H1 (cell line): ENCODE measurements at regions not wholly inside any gene's neighbourhood (a gene's known extent, or its start where the extent isn't known, plus 50 kb on each side); places are given as distances from the start of the nearest gene placed in this dataset.

ENCODE experiments used
- CTCF ChIA-PET: fragments of 300-600 bp; sonication (Branson Sonifier 250); formaldehyde crosslinking; loops from one replicate; lab custom pipeline; 2021; ENCODE audit not compliant: partially characterized antibody; lab: Charles Lee
- POLR2A ChIA-PET: fragments of 300-600 bp; sonication (Branson Sonifier 250); formaldehyde crosslinking; loops from one replicate; lab custom pipeline; 2021; ENCODE audit warnings: inconsistent platforms; ENCODE audit not compliant: partially characterized antibody; lab: Charles Lee
- DNase-seq, 2 experiments: peaks; one replicate each; pipeline versions ENCODE4 v3.0.0 to v3.0.0-alpha.2; 2010 to 2022; ENCODE audit warnings: low spot score in 2 of 2, low read depth in 1 of 2, mixed read lengths in 1 of 2
- FAIRE-seq: peaks from 2 replicates; lab custom pipeline; 2011; peaks lifted over from hg19 to GRCh38; lab: Jason Lieb, UNC
- H2AFZ ChIP-seq: 2 replicates; pipeline ENCODE4 v1.8.1; 2012; ENCODE audit warnings: low read length, inconsistent platforms
- H2AK5ac ChIP-seq: 2 replicates; pipeline ENCODE4 v1.6.1; 2013; ENCODE audit warnings: low read depth, low read length
- H2BK120ac ChIP-seq: replicated peaks from 2 replicates; pipeline ENCODE3; 2013; ENCODE audit warnings: low read depth, low read length, inconsistent platforms
- H2BK12ac ChIP-seq: 2 replicates; pipeline ENCODE4 v1.6.1; 2013; ENCODE audit warnings: low read depth, low read length
- H2BK15ac ChIP-seq: 2 replicates; pipeline ENCODE4 v1.6.1; 2013; ENCODE audit warnings: low read length
- H2BK20ac ChIP-seq: 2 replicates; pipeline ENCODE4 v1.6.1; 2013; ENCODE audit warnings: low read length
- H2BK5ac ChIP-seq: 2 replicates; pipeline ENCODE4 v1.6.1; 2013; ENCODE audit warnings: low read depth, low read length
- H3K14ac ChIP-seq: 2 replicates; pipeline ENCODE4 v1.6.1; 2013; ENCODE audit warnings: inconsistent platforms; ENCODE audit not compliant: insufficient read length
- H3K18ac ChIP-seq: 2 replicates; pipeline ENCODE4 v1.6.1; 2013; ENCODE audit warnings: low read length; ENCODE audit errors: extremely low read depth
- H3K23ac ChIP-seq: 2 replicates; pipeline ENCODE4 v1.6.1; 2013; ENCODE audit warnings: inconsistent platforms; ENCODE audit not compliant: insufficient read length
- H3K23me2 ChIP-seq: 2 replicates; pipeline ENCODE4 v1.6.1; 2013; ENCODE audit warnings: low read depth, low read length
- H3K27ac ChIP-seq: 2 replicates; pipeline ENCODE4 v1.6.1; 2011; ENCODE audit warnings: low read depth, low read length, inconsistent platforms
- H3K27me3 ChIP-seq, 4 experiments: replicated peaks in 1 of 4; 1 replicate in 1 of 4; 2 replicates in 3 of 4; pipeline versions ENCODE4 v1.6.1 to v1.8.1; 2011 to 2013; ENCODE audit warnings: low read length in 3 of 4, mild to moderate bottlenecking in 3 of 4, inconsistent platforms in 2 of 4, mixed read lengths in 2 of 4, moderate library complexity in 1 of 4; ENCODE audit not compliant: control insufficient read depth in 3 of 4, insufficient read depth in 3 of 4; ENCODE audit errors: extremely low read depth in 1 of 4
- H3K36me3 ChIP-seq, 4 experiments: 2 replicates each; pipeline versions ENCODE4 v1.6.1 to v1.8.1; 2011 to 2013; ENCODE audit warnings: mild to moderate bottlenecking in 4 of 4, low read length in 3 of 4, moderate library complexity in 2 of 4, control low read depth in 1 of 4, inconsistent platforms in 1 of 4; ENCODE audit not compliant: insufficient read depth in 4 of 4, control insufficient read depth in 2 of 4
- H3K4ac ChIP-seq: replicated peaks from 2 replicates; pipeline ENCODE3; 2013; ENCODE audit warnings: low read length, low read depth, mixed read lengths, inconsistent platforms; ENCODE audit not compliant: insufficient read length
- H3K4me1 ChIP-seq, 4 experiments: replicated peaks in 1 of 4; 1 replicate in 1 of 4; 2 replicates in 3 of 4; pipeline versions ENCODE4 v1.6.1 to v1.8.1; 2011 to 2013; ENCODE audit warnings: low read length in 3 of 4, inconsistent platforms in 2 of 4, mixed read lengths in 1 of 4; ENCODE audit not compliant: insufficient read depth in 4 of 4, control insufficient read depth in 3 of 4
- H3K4me2 ChIP-seq, 2 experiments: 2 replicates each; pipeline versions ENCODE4 v1.6.1 to v1.8.1; 2011 to 2013; ENCODE audit warnings: low read depth in 2 of 2, low read length in 2 of 2, control low read depth in 1 of 2, inconsistent platforms in 1 of 2, mild to moderate bottlenecking in 1 of 2; ENCODE audit not compliant: insufficient read depth in 1 of 2
- H3K4me3 ChIP-seq, 4 experiments: fragments of 200-600, 300-600 bp in 1 of 4; sonication (generic), shearing (Covaris generic), sonication (Bioruptor Twin) in 1 of 4; 2 replicates each; pipeline versions ENCODE4 v1.5.1 to v1.8.1; 2011 to 2016; ENCODE audit warnings: low read length in 4 of 4, low read depth in 3 of 4, control low read depth in 2 of 4, inconsistent platforms in 2 of 4, mild to moderate bottlenecking in 2 of 4, mixed read lengths in 1 of 4, moderate library complexity in 1 of 4; ENCODE audit not compliant: insufficient read depth in 2 of 4; ENCODE audit errors: extremely low read depth in 1 of 4
- H3K56ac ChIP-seq: replicated peaks from 2 replicates; pipeline ENCODE3; 2013; ENCODE audit warnings: low read depth, mild to moderate bottlenecking, mixed read lengths, low read length, inconsistent platforms; ENCODE audit not compliant: insufficient read length
- H3K79me1 ChIP-seq: 2 replicates; pipeline ENCODE4 v1.6.1; 2013; ENCODE audit warnings: low read depth, low read length, control low read depth
- H3K79me2 ChIP-seq, 2 experiments: 2 replicates each; pipeline versions ENCODE4 v1.6.1 to v1.8.1; 2012 to 2013; ENCODE audit warnings: low read length in 2 of 2, mild to moderate bottlenecking in 2 of 2, inconsistent platforms in 1 of 2; ENCODE audit not compliant: insufficient read depth in 2 of 2, control insufficient read depth in 1 of 2
- H3K9ac ChIP-seq, 4 experiments: replicated peaks in 1 of 4; 1 replicate in 1 of 4; 2 replicates in 3 of 4; pipeline versions ENCODE4 v1.6.1 to v1.8.1; 2011 to 2013; ENCODE audit warnings: low read depth in 3 of 4, low read length in 3 of 4, control low read depth in 2 of 4, mild to moderate bottlenecking in 2 of 4, moderate library complexity in 2 of 4, inconsistent platforms in 1 of 4; ENCODE audit errors: extremely low read depth in 1 of 4
- H3K9me3 ChIP-seq, 2 experiments: 2 replicates each; pipeline versions ENCODE4 v1.6.1 to v1.8.1; 2012 to 2013; ENCODE audit warnings: mild to moderate bottlenecking in 2 of 2, moderate library complexity in 2 of 2, control low read depth in 1 of 2, inconsistent platforms in 1 of 2, low read depth in 1 of 2, low read length in 1 of 2, mixed read lengths in 1 of 2; ENCODE audit not compliant: insufficient read depth in 2 of 2
- H4K20me1 ChIP-seq, 2 experiments: replicated peaks in 1 of 2; 2 replicates each; pipeline versions ENCODE3 to v1.8.1; 2011 to 2013; ENCODE audit warnings: inconsistent platforms in 2 of 2, low read length in 2 of 2, mild to moderate bottlenecking in 1 of 2; ENCODE audit not compliant: insufficient read depth in 2 of 2, control insufficient read depth in 1 of 2
- H4K5ac ChIP-seq: 2 replicates; pipeline ENCODE4 v1.6.1; 2013; ENCODE audit warnings: low read length, low read depth, mixed read lengths, inconsistent platforms; ENCODE audit not compliant: insufficient read length
- H4K8ac ChIP-seq: 2 replicates; pipeline ENCODE4 v1.8.0; 2013; ENCODE audit warnings: mild to moderate bottlenecking, moderate library complexity, low read length, inconsistent platforms; ENCODE audit not compliant: insufficient read depth; ENCODE audit errors: extremely low read depth
- H4K91ac ChIP-seq: replicated peaks from 2 replicates; pipeline ENCODE3; 2013; ENCODE audit warnings: low read length, mixed read lengths, inconsistent platforms; ENCODE audit not compliant: insufficient read length
- BCL11A ChIP-seq, 2 experiments: IDR thresholded peaks; one replicate each; pipeline ENCODE4 v1.6.1; 2011; ENCODE audit warnings: low read depth in 2 of 2, low read length in 2 of 2, mild to moderate bottlenecking in 2 of 2
- EP300 ChIP-seq, 2 experiments: IDR thresholded peaks; 1 replicate in 1 of 2; 2 replicates in 1 of 2; pipeline ENCODE4 v1.6.1; 2011 to 2012; ENCODE audit warnings: low read depth in 2 of 2, low read length in 2 of 2, mild to moderate bottlenecking in 2 of 2, borderline replicate concordance in 1 of 2, inconsistent platforms in 1 of 2, moderate library complexity in 1 of 2
- MAFK ChIP-seq: IDR thresholded peaks from 2 replicates; pipeline ENCODE4 v1.6.1; 2012; ENCODE audit warnings: low read depth, mild to moderate bottlenecking, improper control_type of control experiment, low read length
- PHF8 ChIP-seq: fragments of 200-600 bp; sonication (generic); conservative IDR thresholded peaks from 2 replicates; pipeline ENCODE4 v1.7.1; 2012; ENCODE audit warnings: low read depth, mild to moderate bottlenecking, inconsistent platforms, low read length, moderate library complexity
- POLR2A ChIP-seq, 2 experiments: IDR thresholded peaks; 1 replicate in 1 of 2; 2 replicates in 1 of 2; pipeline ENCODE4 v1.6.1; 2011; ENCODE audit warnings: low read depth in 2 of 2, low read length in 2 of 2, mild to moderate bottlenecking in 2 of 2; ENCODE audit errors: control extremely low read depth in 1 of 2
- RXRA ChIP-seq: IDR thresholded peaks from 2 replicates; pipeline ENCODE4 v1.6.1; 2011; ENCODE audit warnings: low read depth, mild to moderate bottlenecking, low read length, moderate library complexity; ENCODE audit not compliant: insufficient read depth
- SAP30 ChIP-seq: fragments of 300-600 bp; sonication (generic); IDR thresholded peaks from 2 replicates; pipeline ENCODE4 v1.7.1; 2012; ENCODE audit warnings: low read length, moderate library complexity, mild to moderate bottlenecking, inconsistent platforms; ENCODE audit not compliant: insufficient read depth, insufficient replicate concordance
- SIX5 ChIP-seq: IDR thresholded peaks from 2 replicates; pipeline ENCODE4 v1.6.1; 2011; ENCODE audit warnings: mild to moderate bottlenecking, low read depth, low read length
- TBP ChIP-seq: IDR thresholded peaks from 2 replicates; pipeline ENCODE4 v1.6.1; 2011; ENCODE audit warnings: low read depth, low read length, improper control_type of control experiment
- WGBS, 2 experiments: shearing (Covaris generic) in 1 of 2; methylation state at CpG; one replicate each; pipeline versions ENCODE4 v1.1.6 to v1.1.7; 2013 to 2015; ENCODE audit warnings: low lambda C conversion rate in 2 of 2, mixed read lengths in 2 of 2, inconsistent platforms in 1 of 2, low coverage in 1 of 2, missing lambda C conversion rate in 1 of 2; ENCODE audit not compliant: insufficient replicate concordance in 2 of 2, insufficient coverage in 1 of 2, insufficient read length in 1 of 2; ENCODE audit errors: extremely low coverage in 1 of 2, missing lambda C conversion rate in 1 of 2; 5-methylcytosine and 5-hydroxymethylcytosine counted together
- TF ChIP-seq, protein P1 (sequence below), 3 experiments: IDR thresholded peaks; 1 replicate in 2 of 3; 2 replicates in 1 of 3; pipeline versions ENCODE4 v1.5.1 to v1.6.1; 2011; ENCODE audit warnings: low read length in 3 of 3, mild to moderate bottlenecking in 3 of 3, inconsistent platforms in 2 of 3, low read depth in 1 of 3, moderate library complexity in 1 of 3; ENCODE audit not compliant: insufficient read depth in 1 of 3; ENCODE audit errors: control extremely low read depth in 1 of 3

DNA sequence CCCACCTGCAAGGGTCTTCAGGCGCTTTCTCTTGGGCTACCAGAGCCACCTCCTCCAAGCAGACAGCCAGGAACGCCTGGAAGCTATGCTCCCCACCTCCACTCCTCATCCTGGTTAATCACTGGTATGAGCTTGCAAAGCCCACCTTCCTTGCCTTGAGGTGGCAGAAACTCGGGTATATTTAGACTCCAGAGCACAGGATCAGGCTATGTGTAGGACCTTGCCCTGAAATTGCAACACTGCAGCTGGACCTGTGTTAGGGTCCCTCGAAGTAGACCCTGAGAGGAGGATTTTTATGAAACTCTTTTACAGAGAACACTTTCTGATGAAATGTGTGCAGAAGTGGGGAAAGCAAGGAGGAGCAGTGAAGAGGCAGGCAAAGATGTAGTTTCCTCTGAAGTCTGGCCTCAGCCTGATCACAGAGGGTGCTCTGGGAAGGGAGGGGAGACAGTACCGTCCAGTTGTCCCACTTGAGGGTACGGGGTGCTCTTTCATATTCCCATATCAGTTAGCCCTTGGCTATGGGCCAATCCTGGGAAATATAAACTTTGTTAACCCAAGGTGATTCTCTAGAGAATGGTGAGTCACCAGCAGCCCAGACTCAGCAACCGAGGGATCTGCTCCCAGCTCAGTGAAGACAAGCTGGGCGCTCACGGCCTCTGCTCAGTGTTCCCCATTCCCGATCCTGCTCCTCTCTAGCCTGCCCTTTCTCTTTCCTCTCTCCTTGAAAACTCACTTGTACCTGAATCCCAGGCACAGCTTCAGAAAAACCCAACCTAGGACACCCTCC lies 157.9 kb downstream of the UQCRFS1 start:
- Histone ChIP-seq H4K20me1 (no peaks in the 10 kb centered on the region), H3K27me3 (no peaks in the 10 kb centered on the region), H3K79me2 (no peaks in the 10 kb centered on the region), H3K23me2 (no peaks in the 10 kb centered on the region), H4K8ac (no peak overlapping the region), H2AK5ac (no peak overlapping the region), H2AFZ (no peak overlapping the region), H3K23ac (no peak overlapping the region), H2BK15ac (peak overlapping the region; percentile 84; the same call in 1 of the 2 replicates), H3K4me3 (no peak overlapping the region), H3K4ac (no peak overlapping the region), H3K14ac (no peak overlapping the region), H3K79me1 (no peaks in the 10 kb centered on the region), H4K5ac (no peak overlapping the region), H3K18ac (no peak overlapping the region), H3K4me2 (no peak overlapping the region), H3K4me1 (no peaks in the 10 kb centered on the region; a peak in 1 of 7 replicates), H3K9me3 (no peaks in the 10 kb centered on the region), H2BK5ac (no peak overlapping the region), H2BK12ac (peak overlapping the region; percentile 29; the same call in 1 of the 2 replicates), H3K36me3 (no peaks in the 10 kb centered on the region), H3K27ac (no peak overlapping the region), H2BK120ac (no peak overlapping the region), H4K91ac (no peak overlapping the region), H3K56ac (no peak overlapping the region), H2BK20ac (no peak overlapping the region), H3K9ac (no peak overlapping the region)
- no peak for FAIRE-seq
- ChIA-PET POLR2A (interaction anchor here (0.7 to 1.0 kb wide), 3 partner anchors 150 to 430 kb away, joined by 3 to 4 read pairs (median 3); no protein-coding TSS in a partner anchor), CTCF (interaction anchor here (0.7 to 4.3 kb wide), 17 partner anchors 10 to 469 kb away, joined by 3 to 14 read pairs (median 4); no protein-coding TSS in a partner anchor)
- no peak for DNase-seq
- 91% methylated on average over 10 of the region's 10 CpGs; no CpG with 5 or more reads in 1 of the 2 experiments for whole genome bisulfite sequencing, 2 experiments
- TF ChIP-seq RXRA (no peak), POLR2A (IDR thresholded peaks at IDR 0.05; ENCODE audit: control extremely low read depth in 1 of 2, low read depth in 2 of 2, low read length in 2 of 2) (no peak), TBP (no peak), SIX5 (no peak), EP300 (IDR thresholded peaks at IDR 0.05; ENCODE audit: borderline replicate concordance in 1 of 2, low read depth in 2 of 2, low read length in 2 of 2) (no peak), MAFK (no peak), SAP30 (no peak), BCL11A (IDR thresholded peaks at IDR 0.05; ENCODE audit: low read depth in 2 of 2, low read length in 2 of 2) (no peak), PHF8 (no peak)
- TF ChIP-seq, protein P1, sequence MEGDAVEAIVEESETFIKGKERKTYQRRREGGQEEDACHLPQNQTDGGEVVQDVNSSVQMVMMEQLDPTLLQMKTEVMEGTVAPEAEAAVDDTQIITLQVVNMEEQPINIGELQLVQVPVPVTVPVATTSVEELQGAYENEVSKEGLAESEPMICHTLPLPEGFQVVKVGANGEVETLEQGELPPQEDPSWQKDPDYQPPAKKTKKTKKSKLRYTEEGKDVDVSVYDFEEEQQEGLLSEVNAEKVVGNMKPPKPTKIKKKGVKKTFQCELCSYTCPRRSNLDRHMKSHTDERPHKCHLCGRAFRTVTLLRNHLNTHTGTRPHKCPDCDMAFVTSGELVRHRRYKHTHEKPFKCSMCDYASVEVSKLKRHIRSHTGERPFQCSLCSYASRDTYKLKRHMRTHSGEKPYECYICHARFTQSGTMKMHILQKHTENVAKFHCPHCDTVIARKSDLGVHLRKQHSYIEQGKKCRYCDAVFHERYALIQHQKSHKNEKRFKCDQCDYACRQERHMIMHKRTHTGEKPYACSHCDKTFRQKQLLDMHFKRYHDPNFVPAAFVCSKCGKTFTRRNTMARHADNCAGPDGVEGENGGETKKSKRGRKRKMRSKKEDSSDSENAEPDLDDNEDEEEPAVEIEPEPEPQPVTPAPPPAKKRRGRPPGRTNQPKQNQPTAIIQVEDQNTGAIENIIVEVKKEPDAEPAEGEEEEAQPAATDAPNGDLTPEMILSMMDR (IDR thresholded peaks at IDR 0.05; ENCODE audit: control extremely low read depth in 1 of 3, insufficient read depth in 1 of 3, low read depth in 1 of 3, low read length in 3 of 3) = no peak
